HCT116 (cell line): ENCODE measurements at regions not wholly inside any gene's neighbourhood (a gene's known extent, or its start where the extent isn't known, plus 50 kb on each side); places are given as distances from the start of the nearest gene placed in this dataset.

ENCODE experiments used
- ATAC-seq: fragments of 200-7000 bp; cut with Tn5 transposase; 2 replicates; pipeline ENCODE4 v1.9.1; 2020; ENCODE audit warnings: mild to moderate bottlenecking, moderate library complexity
- BruUV-seq: library from RNA; stranded (reverse); fragments of 400-500 nt; replicated peaks from 2 replicates; lab custom pipeline; 2021; lab: Mats Ljungman, UMichigan
- CTCF ChIA-PET: fragments of 300-600 bp; sonication (Branson Sonifier 250); formaldehyde crosslinking; loops from one replicate; lab custom pipeline; 2021; ENCODE audit warnings: antibody characterized with exemption; lab: Charles Lee
- POLR2A ChIA-PET: fragments of 300-600, 350-600 bp; sonication (Branson Sonifier 250); formaldehyde crosslinking; loops from one replicate; lab custom pipeline; 2021; ENCODE audit warnings: antibody characterized with exemption; lab: Charles Lee
- RAD21 ChIA-PET, 2 experiments: fragments of 300-600 bp; sonication (Branson Sonifier 250); formaldehyde crosslinking; loops; one replicate each; lab custom pipeline; 2023; ENCODE audit warnings: low total read pairs in 2 of 2; ENCODE audit not compliant: uncharacterized antibody in 2 of 2, unreplicated experiment in 2 of 2, low non-redundant PET in 1 of 2; lab: Charles Lee
- DNase-seq: peaks from one replicate; pipeline ENCODE4 v3.0.0-alpha.2; 2010; ENCODE audit warnings: low read depth, low spot score
- H2AFZ ChIP-seq: fragments of 200-600 bp; shearing (Covaris generic), sonication (generic); 2 replicates; pipeline ENCODE4 v1.6.1; 2017; ENCODE audit warnings: low read depth, mixed run types, mixed read lengths, antibody characterized with exemption, low read length; ENCODE audit not compliant: poor library complexity, severe bottlenecking
- H3K27ac ChIP-seq: 2 replicates; pipeline ENCODE4 v1.5.1; 2012; ENCODE audit warnings: low read depth, low read length
- H3K27me3 ChIP-seq: fragments of 200-600 bp; sonication (generic); 2 replicates; pipeline ENCODE4 v1.6.1; 2016; ENCODE audit warnings: mixed run types, low read length, mixed read lengths; ENCODE audit not compliant: insufficient read depth
- H3K36me3 ChIP-seq, 2 experiments: fragments of 200-500 bp in 1 of 2; fragments of 200-600 bp in 1 of 2; sonication (Bioruptor generic) in 1 of 2; sonication (generic) in 1 of 2; 2 replicates each; pipeline versions ENCODE4 v1.5.1 to v1.6.1; 2014 to 2016; ENCODE audit warnings: low read length in 2 of 2, inconsistent platforms in 1 of 2, mixed read lengths in 1 of 2, mixed run types in 1 of 2; ENCODE audit not compliant: insufficient read depth in 2 of 2, control insufficient read depth in 1 of 2
- H3K4me1 ChIP-seq, 2 experiments: fragments of 200-600 bp in 1 of 2; sonication (generic) in 1 of 2; 2 replicates each; pipeline versions ENCODE4 v1.5.1 to v1.6.1; 2012 to 2017; ENCODE audit warnings: low read length in 2 of 2, inconsistent platforms in 1 of 2, mild to moderate bottlenecking in 1 of 2, mixed read lengths in 1 of 2, mixed run types in 1 of 2, moderate library complexity in 1 of 2; ENCODE audit not compliant: insufficient read depth in 2 of 2, control insufficient read depth in 1 of 2
- H3K4me2 ChIP-seq: fragments of 200-600 bp; sonication (generic); 2 replicates; pipeline ENCODE4 v1.6.1; 2017; ENCODE audit warnings: mixed run types, low read length, mixed read lengths
- H3K4me3 ChIP-seq, 2 experiments: fragments of 200-600 bp in 1 of 2; sonication (generic) in 1 of 2; replicated peaks in 1 of 2; 2 replicates each; pipeline ENCODE4 v1.5.1; 2011 to 2016; ENCODE audit warnings: low read length in 2 of 2, control low read depth in 1 of 2, low read depth in 1 of 2, mild to moderate bottlenecking in 1 of 2, mixed read lengths in 1 of 2, mixed run types in 1 of 2
- H3K79me2 ChIP-seq: fragments of 200-600 bp; sonication (generic); 2 replicates; pipeline ENCODE4 v1.6.1; 2017; ENCODE audit warnings: mild to moderate bottlenecking, mixed run types, low read length, moderate library complexity, mixed read lengths; ENCODE audit not compliant: insufficient read depth
- H3K9ac ChIP-seq: fragments of 200-600 bp; sonication (generic); 2 replicates; pipeline ENCODE4 v1.6.1; 2016; ENCODE audit warnings: low read length, mixed read lengths
- H3K9me2 ChIP-seq: fragments of 200-600 bp; sonication (generic), shearing (Covaris generic); 2 replicates; pipeline ENCODE4 v1.6.1; 2017; ENCODE audit warnings: mixed run types, mild to moderate bottlenecking, moderate library complexity; ENCODE audit not compliant: insufficient read depth
- H3K9me3 ChIP-seq, 2 experiments: fragments of 200-500 bp in 1 of 2; fragments of 200-600 bp in 1 of 2; sonication (Bioruptor generic) in 1 of 2; sonication (generic) in 1 of 2; 2 replicates each; pipeline ENCODE4 v1.6.1; 2014 to 2017; ENCODE audit warnings: low read length in 2 of 2, mixed read lengths in 2 of 2, inconsistent platforms in 1 of 2, low read depth in 1 of 2, mild to moderate bottlenecking in 1 of 2, mixed run types in 1 of 2, moderate library complexity in 1 of 2; ENCODE audit not compliant: control insufficient read depth in 1 of 2, insufficient read depth in 1 of 2
- H4K20me1 ChIP-seq: fragments of 200-600 bp; sonication (generic), shearing (Covaris generic); 2 replicates; pipeline ENCODE4 v1.6.1; 2017; ENCODE audit warnings: mixed run types, mild to moderate bottlenecking, moderate library complexity; ENCODE audit not compliant: insufficient read depth
- CBX3 ChIP-seq: IDR thresholded peaks from 2 replicates; pipeline ENCODE4 v1.6.1; 2012; ENCODE audit warnings: low read depth
- EGR1 ChIP-seq: IDR thresholded peaks from 2 replicates; pipeline ENCODE4 v1.6.1; 2012; ENCODE audit warnings: low read depth
- FOSL1 ChIP-seq: IDR thresholded peaks from 2 replicates; pipeline ENCODE4 v1.6.1; 2012; ENCODE audit warnings: low read depth
- JUND ChIP-seq: IDR thresholded peaks from 2 replicates; pipeline ENCODE4 v1.6.1; 2012
- POLR2A ChIP-seq: IDR thresholded peaks from 2 replicates; pipeline ENCODE4 v1.7.0; 2011; ENCODE audit warnings: borderline replicate concordance; ENCODE audit not compliant: insufficient read depth, insufficient read length; ENCODE audit errors: extremely low read depth
- POLR2AphosphoS5 ChIP-seq: IDR thresholded peaks from 2 replicates; pipeline ENCODE4 v1.6.1; 2011; ENCODE audit warnings: mild to moderate bottlenecking, low read depth, low read length, moderate library complexity
- SIN3A ChIP-seq: IDR thresholded peaks from 2 replicates; pipeline ENCODE4 v1.6.1; 2012; ENCODE audit warnings: low read depth
- SRF ChIP-seq: IDR thresholded peaks from 2 replicates; pipeline ENCODE4 v1.6.1; 2012; ENCODE audit warnings: low read depth
- YY1 ChIP-seq: IDR thresholded peaks from 2 replicates; pipeline ENCODE4 v1.6.1; 2011; ENCODE audit warnings: low read length, low read depth, moderate library complexity, mild to moderate bottlenecking; ENCODE audit not compliant: insufficient replicate concordance; ENCODE audit errors: extremely low read depth
- ZFX ChIP-seq: fragments of 450-650 bp; IDR thresholded peaks from 2 replicates; pipeline ENCODE4 v1.6.1; 2017
- intact Hi-C: fragments of 100-400 bp; cut with micrococcal nuclease; formaldehyde crosslinking; loops from 2 replicates; pipeline ENCODE4 v1.10.0; 2022
- TF ChIP-seq, protein P1 (sequence below): IDR thresholded peaks from 2 replicates; pipeline ENCODE4 v1.6.1; 2012
- TF ChIP-seq, protein P2 (sequence below): IDR thresholded peaks from 2 replicates; pipeline ENCODE4 v1.6.1; 2011; ENCODE audit warnings: mild to moderate bottlenecking, low read length, moderate library complexity; ENCODE audit not compliant: insufficient replicate concordance; ENCODE audit errors: extremely low read depth
- TF ChIP-seq, protein P3 (sequence below): IDR thresholded peaks from 2 replicates; pipeline ENCODE4 v1.6.1; 2012; ENCODE audit warnings: low read depth
- TF ChIP-seq, protein P4 (sequence below), 3 experiments: fragments of 200-600 bp in 1 of 3; sonication (generic) in 1 of 3; IDR thresholded peaks in 2 of 3; conservative IDR thresholded peaks in 1 of 3; 2 replicates each; pipeline ENCODE4 v1.5.1; 2012 to 2017; ENCODE audit warnings: low read depth in 2 of 3, low read length in 2 of 3, antibody characterized with exemption in 1 of 3, borderline replicate concordance in 1 of 3, control low read depth in 1 of 3, mild to moderate bottlenecking in 1 of 3, mixed read lengths in 1 of 3, mixed run types in 1 of 3, moderate library complexity in 1 of 3; ENCODE audit not compliant: insufficient read depth in 1 of 3

DNA sequence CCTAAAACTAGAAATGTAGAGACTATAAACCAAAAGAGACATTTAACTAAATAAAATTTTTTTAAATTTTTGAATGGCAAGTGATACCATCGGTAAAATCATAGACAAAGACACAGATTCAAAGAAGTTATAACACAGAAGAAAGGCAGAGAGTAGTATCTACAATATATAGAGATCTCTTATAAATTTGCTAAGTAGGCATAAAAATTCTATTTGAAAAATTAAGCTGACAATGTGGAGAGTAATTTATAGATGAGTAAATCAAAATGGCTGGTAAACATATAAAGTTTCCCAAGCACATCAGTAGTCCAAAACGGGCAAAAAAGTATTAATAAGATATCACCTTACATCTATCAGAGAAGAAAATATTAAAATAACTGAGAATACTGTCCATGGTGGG is 1061.0 kb downstream of the ADGRL2 start:
- intact Hi-C loops = no loop called here
- Histone ChIP-seq H2AFZ (no peak overlapping the region), H3K27ac (no peak overlapping the region), H3K4me3 (no peak overlapping the region), H3K4me1 (no peaks in the 10 kb centered on the region), H3K9ac (no peak overlapping the region), H3K4me2 (no peak overlapping the region), H3K9me2 (no peaks in the 10 kb centered on the region), H3K9me3 (peaks cover 0 to 3% of the 10 kb centered on the region in 2 experiments; a peak in 2 of 4 replicates), H3K27me3 (no peaks in the 10 kb centered on the region), H3K79me2 (no peaks in the 10 kb centered on the region), H3K36me3 (no peaks in the 10 kb centered on the region), H4K20me1 (no peaks in the 10 kb centered on the region)
- ChIA-PET RAD21 (no interaction called here), POLR2A (no interaction called here), CTCF (no interaction called here)
- TF ChIP-seq SRF (no peak), ZFX (no peak), POLR2A (no peak), FOSL1 (no peak), POLR2AphosphoS5 (no peak), EGR1 (no peak), SIN3A (no peak), CBX3 (no peak), JUND (no peak), YY1 (no peak)
- TF ChIP-seq, protein P1, sequence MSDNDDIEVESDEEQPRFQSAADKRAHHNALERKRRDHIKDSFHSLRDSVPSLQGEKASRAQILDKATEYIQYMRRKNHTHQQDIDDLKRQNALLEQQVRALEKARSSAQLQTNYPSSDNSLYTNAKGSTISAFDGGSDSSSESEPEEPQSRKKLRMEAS = no peak
- TF ChIP-seq, protein P2, sequence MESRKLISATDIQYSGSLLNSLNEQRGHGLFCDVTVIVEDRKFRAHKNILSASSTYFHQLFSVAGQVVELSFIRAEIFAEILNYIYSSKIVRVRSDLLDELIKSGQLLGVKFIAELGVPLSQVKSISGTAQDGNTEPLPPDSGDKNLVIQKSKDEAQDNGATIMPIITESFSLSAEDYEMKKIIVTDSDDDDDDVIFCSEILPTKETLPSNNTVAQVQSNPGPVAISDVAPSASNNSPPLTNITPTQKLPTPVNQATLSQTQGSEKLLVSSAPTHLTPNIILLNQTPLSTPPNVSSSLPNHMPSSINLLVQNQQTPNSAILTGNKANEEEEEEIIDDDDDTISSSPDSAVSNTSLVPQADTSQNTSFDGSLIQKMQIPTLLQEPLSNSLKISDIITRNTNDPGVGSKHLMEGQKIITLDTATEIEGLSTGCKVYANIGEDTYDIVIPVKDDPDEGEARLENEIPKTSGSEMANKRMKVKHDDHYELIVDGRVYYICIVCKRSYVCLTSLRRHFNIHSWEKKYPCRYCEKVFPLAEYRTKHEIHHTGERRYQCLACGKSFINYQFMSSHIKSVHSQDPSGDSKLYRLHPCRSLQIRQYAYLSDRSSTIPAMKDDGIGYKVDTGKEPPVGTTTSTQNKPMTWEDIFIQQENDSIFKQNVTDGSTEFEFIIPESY = no peak
- TF ChIP-seq, protein P3, sequence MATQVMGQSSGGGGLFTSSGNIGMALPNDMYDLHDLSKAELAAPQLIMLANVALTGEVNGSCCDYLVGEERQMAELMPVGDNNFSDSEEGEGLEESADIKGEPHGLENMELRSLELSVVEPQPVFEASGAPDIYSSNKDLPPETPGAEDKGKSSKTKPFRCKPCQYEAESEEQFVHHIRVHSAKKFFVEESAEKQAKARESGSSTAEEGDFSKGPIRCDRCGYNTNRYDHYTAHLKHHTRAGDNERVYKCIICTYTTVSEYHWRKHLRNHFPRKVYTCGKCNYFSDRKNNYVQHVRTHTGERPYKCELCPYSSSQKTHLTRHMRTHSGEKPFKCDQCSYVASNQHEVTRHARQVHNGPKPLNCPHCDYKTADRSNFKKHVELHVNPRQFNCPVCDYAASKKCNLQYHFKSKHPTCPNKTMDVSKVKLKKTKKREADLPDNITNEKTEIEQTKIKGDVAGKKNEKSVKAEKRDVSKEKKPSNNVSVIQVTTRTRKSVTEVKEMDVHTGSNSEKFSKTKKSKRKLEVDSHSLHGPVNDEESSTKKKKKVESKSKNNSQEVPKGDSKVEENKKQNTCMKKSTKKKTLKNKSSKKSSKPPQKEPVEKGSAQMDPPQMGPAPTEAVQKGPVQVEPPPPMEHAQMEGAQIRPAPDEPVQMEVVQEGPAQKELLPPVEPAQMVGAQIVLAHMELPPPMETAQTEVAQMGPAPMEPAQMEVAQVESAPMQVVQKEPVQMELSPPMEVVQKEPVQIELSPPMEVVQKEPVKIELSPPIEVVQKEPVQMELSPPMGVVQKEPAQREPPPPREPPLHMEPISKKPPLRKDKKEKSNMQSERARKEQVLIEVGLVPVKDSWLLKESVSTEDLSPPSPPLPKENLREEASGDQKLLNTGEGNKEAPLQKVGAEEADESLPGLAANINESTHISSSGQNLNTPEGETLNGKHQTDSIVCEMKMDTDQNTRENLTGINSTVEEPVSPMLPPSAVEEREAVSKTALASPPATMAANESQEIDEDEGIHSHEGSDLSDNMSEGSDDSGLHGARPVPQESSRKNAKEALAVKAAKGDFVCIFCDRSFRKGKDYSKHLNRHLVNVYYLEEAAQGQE = no peak
- TF ChIP-seq, protein P4, sequence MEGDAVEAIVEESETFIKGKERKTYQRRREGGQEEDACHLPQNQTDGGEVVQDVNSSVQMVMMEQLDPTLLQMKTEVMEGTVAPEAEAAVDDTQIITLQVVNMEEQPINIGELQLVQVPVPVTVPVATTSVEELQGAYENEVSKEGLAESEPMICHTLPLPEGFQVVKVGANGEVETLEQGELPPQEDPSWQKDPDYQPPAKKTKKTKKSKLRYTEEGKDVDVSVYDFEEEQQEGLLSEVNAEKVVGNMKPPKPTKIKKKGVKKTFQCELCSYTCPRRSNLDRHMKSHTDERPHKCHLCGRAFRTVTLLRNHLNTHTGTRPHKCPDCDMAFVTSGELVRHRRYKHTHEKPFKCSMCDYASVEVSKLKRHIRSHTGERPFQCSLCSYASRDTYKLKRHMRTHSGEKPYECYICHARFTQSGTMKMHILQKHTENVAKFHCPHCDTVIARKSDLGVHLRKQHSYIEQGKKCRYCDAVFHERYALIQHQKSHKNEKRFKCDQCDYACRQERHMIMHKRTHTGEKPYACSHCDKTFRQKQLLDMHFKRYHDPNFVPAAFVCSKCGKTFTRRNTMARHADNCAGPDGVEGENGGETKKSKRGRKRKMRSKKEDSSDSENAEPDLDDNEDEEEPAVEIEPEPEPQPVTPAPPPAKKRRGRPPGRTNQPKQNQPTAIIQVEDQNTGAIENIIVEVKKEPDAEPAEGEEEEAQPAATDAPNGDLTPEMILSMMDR (IDR thresholded peaks at IDR 0.05 in 2 of 3, conservative IDR thresholded peaks at IDR 0.05 in 1 of 3; ENCODE audit: borderline replicate concordance in 1 of 3, insufficient read depth in 1 of 3, low read depth in 2 of 3, low read length in 2 of 3) = no peak
- ATAC-seq (no peak), DNase-seq (no peak)
- BruUV-seq = no TSS peak
